ENCODE measurements at regions not wholly inside any gene's neighbourhood (a gene's known extent, or its start where the extent isn't known, plus 50 kb on each side); places are given as distances from the start of the nearest gene placed in this dataset.
A peak's percentile ranks its signal among the peaks of the same experiment; 100 is the strongest.
"Not testable (repeated sequence)": the region's sequence is repeated elsewhere in the genome, so short reads cannot be mapped to it uniquely, and the experiment has no call there.

GRCh38 chr1:79539001-79539400, 532.5 kb upstream of the ADGRL4 start:
- peak; percentile 1 for DNase-seq (ENCODE audit: low spot score)

- DNase-seq (ENCODE audit: low spot score) = no peak
Observed at GRCh38 chr1:79532555-79532954, 526.0 kb upstream of the ADGRL4 start.

- no peak for DNase-seq (ENCODE audit: low spot score)
Observed at GRCh38 chr1:79531790-79532189, 525.3 kb upstream of the ADGRL4 start.

GRCh38 chr1:79530476-79530875, 523.9 kb upstream of the ADGRL4 start:
- no peak for DNase-seq (ENCODE audit: low spot score)

GRCh38 chr1:79530055-79530454, 523.5 kb upstream of the ADGRL4 start:
- DNase-seq (ENCODE audit: low spot score) = no peak

GRCh38 chr1:79524126-79524525, 517.6 kb upstream of the ADGRL4 start:
- DNase-seq (ENCODE audit: low spot score) = no peak

GRCh38 chr1:79519084-79519760, 512.7 kb upstream of the ADGRL4 start:
- no peak for DNase-seq (ENCODE audit: low spot score)

GRCh38 chr1:79517470-79518224, 511.1 kb upstream of the ADGRL4 start:
- DNase-seq (ENCODE audit: low spot score) = no peak

- no peak for DNase-seq (ENCODE audit: low spot score)
Observed at GRCh38 chr1:79507770-79508169, 501.2 kb upstream of the ADGRL4 start.

GRCh38 chr1:79501153-79501552, 494.6 kb upstream of the ADGRL4 start:
- no peak for DNase-seq (ENCODE audit: low spot score)

GRCh38 chr1:79499541-79499940, 493.0 kb upstream of the ADGRL4 start:
- no peak for DNase-seq (ENCODE audit: low spot score)

- DNase-seq (ENCODE audit: low spot score) = peak; percentile 2
Observed at GRCh38 chr1:79497193-79497773, 490.8 kb upstream of the ADGRL4 start.

GRCh38 chr1:79496129-79496528, 489.6 kb upstream of the ADGRL4 start:
- no peak for DNase-seq (ENCODE audit: low spot score)

GRCh38 chr1:79493702-79494101, 487.2 kb upstream of the ADGRL4 start:
- not testable (repeated sequence) for DNase-seq (ENCODE audit: low spot score)

- DNase-seq (ENCODE audit: low spot score) = not testable (repeated sequence)
Observed at GRCh38 chr1:79488572-79489121, 482.1 kb upstream of the ADGRL4 start.

GRCh38 chr1:79478728-79479373, 472.3 kb upstream of the ADGRL4 start:
- no peak for DNase-seq (ENCODE audit: low spot score)

GRCh38 chr1:79478160-79478559, 471.6 kb upstream of the ADGRL4 start:
- no peak for DNase-seq (ENCODE audit: low spot score)

GRCh38 chr1:79472067-79472656, 465.6 kb upstream of the ADGRL4 start:
- DNase-seq (ENCODE audit: low spot score) = no peak

GRCh38 chr1:79469139-79469538, 462.6 kb upstream of the ADGRL4 start:
- DNase-seq (ENCODE audit: low spot score) = no peak

GRCh38 chr1:79460773-79461436, 454.4 kb upstream of the ADGRL4 start:
- DNase-seq (ENCODE audit: low spot score) = no peak

GRCh38 chr1:79457562-79458224, 451.2 kb upstream of the ADGRL4 start:
- DNase-seq (ENCODE audit: low spot score) = no peak
